RWPE1 (cell line): ENCODE measurements at regions not wholly inside any gene's neighbourhood (a gene's known extent, or its start where the extent isn't known, plus 50 kb on each side); places are given as distances from the start of the nearest gene placed in this dataset.

ENCODE experiments used
- CTCF ChIA-PET: fragments of 350-600 bp; sonication (Branson Sonifier 250); formaldehyde crosslinking; extraction: SDS; loops from one replicate; lab custom pipeline; 2021; lab: Yijun Ruan, JAX
- POLR2A ChIA-PET: fragments of 400-600 bp; formaldehyde crosslinking; extraction: SDS; loops from one replicate; lab custom pipeline; 2020; ENCODE audit warnings: antibody characterized with exemption; ENCODE audit not compliant: low non-redundant PET; lab: Yijun Ruan, JAX
- DNase-seq: peaks from one replicate; pipeline ENCODE4 v3.0.0; 2012; ENCODE audit warnings: low spot score
- H3K27ac ChIP-seq: fragments of 450-650 bp; 2 replicates; pipeline ENCODE4 v1.5.1; 2017
- TF ChIP-seq, protein P1 (sequence below): fragments of 450-650 bp; conservative IDR thresholded peaks from 2 replicates; pipeline ENCODE4 v1.5.1; 2017; ENCODE audit warnings: low read depth, mild to moderate bottlenecking

- POLR2A ChIA-PET, result interaction anchor here (0.5 to 0.7 kb wide), 2 partner anchors 20 to 190 kb away, joined by 3 to 4 read pairs; no protein-coding TSS in a partner anchor
- TF ChIP-seq, protein P1, sequence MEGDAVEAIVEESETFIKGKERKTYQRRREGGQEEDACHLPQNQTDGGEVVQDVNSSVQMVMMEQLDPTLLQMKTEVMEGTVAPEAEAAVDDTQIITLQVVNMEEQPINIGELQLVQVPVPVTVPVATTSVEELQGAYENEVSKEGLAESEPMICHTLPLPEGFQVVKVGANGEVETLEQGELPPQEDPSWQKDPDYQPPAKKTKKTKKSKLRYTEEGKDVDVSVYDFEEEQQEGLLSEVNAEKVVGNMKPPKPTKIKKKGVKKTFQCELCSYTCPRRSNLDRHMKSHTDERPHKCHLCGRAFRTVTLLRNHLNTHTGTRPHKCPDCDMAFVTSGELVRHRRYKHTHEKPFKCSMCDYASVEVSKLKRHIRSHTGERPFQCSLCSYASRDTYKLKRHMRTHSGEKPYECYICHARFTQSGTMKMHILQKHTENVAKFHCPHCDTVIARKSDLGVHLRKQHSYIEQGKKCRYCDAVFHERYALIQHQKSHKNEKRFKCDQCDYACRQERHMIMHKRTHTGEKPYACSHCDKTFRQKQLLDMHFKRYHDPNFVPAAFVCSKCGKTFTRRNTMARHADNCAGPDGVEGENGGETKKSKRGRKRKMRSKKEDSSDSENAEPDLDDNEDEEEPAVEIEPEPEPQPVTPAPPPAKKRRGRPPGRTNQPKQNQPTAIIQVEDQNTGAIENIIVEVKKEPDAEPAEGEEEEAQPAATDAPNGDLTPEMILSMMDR, result no peak
- CTCF ChIA-PET, result interaction anchor here (0.5 to 0.6 kb wide), 3 partner anchors 18 to 845 kb away, joined by 3 to 4 read pairs (median 3); no protein-coding TSS in a partner anchor
- peak overlapping the region; percentile 71 for H3K27ac ChIP-seq
- no peak for DNase-seq
Measured at GRCh38 chr5:135236908-135237747, 161.9 kb downstream of the MACROH2A1 start.

DNA sequence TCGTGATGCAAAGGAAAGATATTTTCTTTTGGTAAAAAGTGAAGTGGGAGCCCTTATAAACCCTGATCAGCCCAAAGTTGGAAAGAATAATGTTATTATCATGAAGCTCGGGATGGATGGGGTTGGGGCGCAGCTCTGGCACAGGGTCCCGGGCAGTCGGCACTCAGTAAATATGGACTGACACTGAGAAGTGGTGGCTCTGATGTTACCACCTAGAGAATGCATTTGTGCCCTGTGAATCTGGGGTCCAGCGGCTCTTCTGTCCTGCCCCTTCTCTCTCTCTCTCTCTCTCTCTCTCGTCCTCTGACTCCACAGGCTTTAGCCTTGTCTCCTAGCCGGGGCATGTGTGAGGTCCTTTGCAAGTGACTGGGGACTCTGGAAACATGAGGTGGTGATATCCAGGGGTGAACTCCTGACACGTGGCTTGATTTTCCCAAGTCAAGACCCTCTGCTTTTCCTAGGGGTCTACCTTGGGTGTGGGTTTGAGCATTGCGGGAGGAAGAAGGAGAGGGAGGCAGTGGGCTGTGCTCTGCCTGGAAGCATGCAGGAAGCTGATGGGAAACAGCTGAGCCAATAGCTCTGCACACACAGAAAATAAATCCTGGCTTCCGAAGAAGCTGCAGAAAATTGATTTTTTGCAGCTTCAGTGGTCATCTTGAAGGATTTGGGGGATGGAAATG lies 162.7 kb downstream of the MACROH2A1 start:
- ChIA-PET CTCF (interaction anchor here (0.6 kb wide), 1 partner anchor 193 kb away, joined by 3 read pairs; no protein-coding TSS in a partner anchor), POLR2A (no interaction called here)
- DNase-seq, result no peak
- peak overlapping the region; percentile 71 for H3K27ac ChIP-seq
- TF ChIP-seq, protein P1, result no peak

DNA sequence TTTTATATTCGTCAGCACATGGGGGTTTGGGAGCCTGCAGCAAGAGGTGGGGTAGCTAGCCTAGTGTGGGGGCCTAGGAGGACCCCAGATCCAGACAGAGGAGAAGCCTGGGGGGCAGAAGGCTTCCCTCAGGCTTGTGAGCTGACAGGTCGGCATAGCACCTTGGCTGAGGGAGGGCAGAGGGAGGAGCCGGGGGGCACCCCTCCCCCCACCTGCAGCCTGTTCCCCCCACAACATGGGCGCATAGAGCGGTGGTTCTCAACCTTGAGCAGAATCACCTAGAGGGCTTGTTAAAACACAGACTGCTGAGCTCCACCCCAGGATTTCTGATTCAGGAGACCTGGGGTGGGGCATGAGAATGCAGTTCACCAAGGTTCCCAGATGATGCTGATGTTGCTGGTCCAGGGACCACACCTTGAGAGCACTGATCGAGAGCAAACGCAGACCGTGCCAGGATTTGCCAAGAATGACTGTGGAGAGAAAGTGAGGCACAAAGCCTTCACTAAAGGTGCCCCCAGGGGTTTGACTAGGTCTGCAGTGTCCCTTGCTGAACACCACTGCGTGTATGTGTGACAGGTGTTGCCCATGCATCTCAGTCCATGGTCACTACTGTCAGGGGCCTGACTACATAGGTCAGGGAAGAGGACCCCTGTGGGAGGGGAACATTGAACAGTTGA lies 163.3 kb downstream of the MACROH2A1 start:
- TF ChIP-seq, protein P1, result no peak
- ChIA-PET CTCF (interaction anchor here (0.5 kb wide), 1 partner anchor 49 kb away, joined by 3 read pairs; no protein-coding TSS in a partner anchor), POLR2A (no interaction called here)
- DNase-seq, result peak; percentile 31
- no peak overlapping the region for H3K27ac ChIP-seq

DNA sequence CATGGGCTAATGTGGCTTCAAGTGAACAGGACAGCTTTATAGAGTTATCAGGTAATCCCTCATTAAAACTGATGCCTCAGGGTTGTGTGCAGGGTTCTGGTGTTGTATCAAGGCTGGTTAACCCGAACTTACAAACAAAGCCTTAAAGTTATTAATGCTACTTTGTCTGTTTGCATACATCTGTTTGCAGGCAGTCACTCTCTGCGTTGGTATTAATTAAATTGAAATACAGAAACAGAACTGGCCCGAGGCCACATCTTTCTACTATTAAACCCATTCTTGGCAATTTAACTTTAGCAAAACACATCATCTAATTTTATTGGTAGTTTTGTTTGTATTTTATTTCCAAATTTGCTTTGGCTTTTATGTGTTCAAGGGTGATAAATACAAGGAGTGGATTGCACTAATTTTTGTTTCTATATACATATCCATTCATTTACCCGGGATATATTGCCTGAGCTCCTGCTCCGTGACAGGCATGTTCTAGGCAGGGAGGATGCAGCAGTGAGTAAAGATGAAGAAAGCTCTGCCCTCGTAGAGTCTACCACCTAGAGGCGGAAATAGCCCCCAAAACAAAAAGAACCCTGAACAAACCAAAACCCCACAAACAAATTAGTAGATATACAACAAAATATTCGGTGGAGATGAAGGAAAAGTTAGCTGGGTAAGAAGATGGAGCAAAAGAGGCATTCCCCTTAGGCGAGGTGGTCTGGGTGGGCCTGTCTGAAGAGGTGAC lies 164.2 kb downstream of the MACROH2A1 start:
- TF ChIP-seq, protein P1, result no peak
- ChIA-PET POLR2A (no interaction called here), CTCF (interaction anchor here (1.1 to 1.2 kb wide), 2 partner anchors 44 to 330 kb away, joined by 4 read pairs; partner anchors contain the start of gene PCBD2)
- no peak for DNase-seq
- no peak overlapping the region for H3K27ac ChIP-seq

GRCh38 chr5:135234242-135234641 lies 164.8 kb downstream of the MACROH2A1 start:
- ChIA-PET CTCF (interaction anchor here (1.1 to 1.2 kb wide), 2 partner anchors 43 to 329 kb away, joined by 4 read pairs; partner anchors contain the start of gene PCBD2), POLR2A (no interaction called here)
- DNase-seq, result no peak
- TF ChIP-seq, protein P1, result no peak
- H3K27ac ChIP-seq, result no peak overlapping the region
